ENCODE measurements at regions not wholly inside any gene's neighbourhood (a gene's known extent, or its start where the extent isn't known, plus 50 kb on each side); places are given as distances from the start of the nearest gene placed in this dataset.

GRCh38 chr4:63757929-63758328 is 651.3 kb downstream of the TECRL start (continued):
- TF ChIP-seq CHD2 (IDR thresholded peaks at IDR 0.05; ENCODE audit: low read length, partially characterized antibody) (no peak), RCOR1 (IDR thresholded peaks at IDR 0.05; ENCODE audit: low read length) (no peak), YY1 (IDR thresholded peaks at IDR 0.05; ENCODE audit: low read depth) (no peak), USF1 (IDR thresholded peaks at IDR 0.05; ENCODE audit: borderline replicate concordance, low read depth) (no peak), GABPA (IDR thresholded peaks at IDR 0.05; ENCODE audit: low read depth) (no peak), RFX5 (IDR thresholded peaks at IDR 0.05; ENCODE audit: low read length) (no peak), MXI1 (IDR thresholded peaks at IDR 0.05; ENCODE audit: low read depth, low read length) (no peak)

- Histone ChIP-seq H3K79me2 (ENCODE audit: insufficient read depth) (no peaks in the 10 kb centered on the region), H3K9me2 (no peaks in the 10 kb centered on the region), H3F3A (replicated peaks; ENCODE audit: insufficient read depth) (no peaks in the 10 kb centered on the region), H4K20me1 (ENCODE audit: insufficient read depth) (no peaks in the 10 kb centered on the region), H3K36me3 (replicated peaks in 1 of 2; ENCODE audit: control insufficient read depth in 1 of 2, insufficient read depth in 2 of 2, low read length in 1 of 2) (no peaks in the 10 kb centered on the region), H3K4me2 (no peak overlapping the region), H2AFZ (ENCODE audit: low read depth) (no peak overlapping the region), H3K9me3 (no peaks in the 10 kb centered on the region), H3K4me1 (ENCODE audit: control insufficient read depth in 1 of 2, insufficient read depth in 2 of 2, low read depth in 1 of 2, low read length in 1 of 2) (no peaks in the 10 kb centered on the region; a peak in 1 of 4 replicates), H3K4me3 (ENCODE audit: low read depth in 2 of 2, low read length in 1 of 2) (no peak overlapping the region), H3K9ac (no peak overlapping the region), H3K27ac (ENCODE audit: low read depth in 2 of 2, low read length in 1 of 2) (peak overlapping the region in 1 of 2 experiments; percentile 86; a peak in 2 of 4 replicates), H3K27me3 (ENCODE audit: insufficient read depth) (no peaks in the 10 kb centered on the region)
- POLR2A ChIA-PET = no interaction called here
- TF ChIP-seq RCOR1 (IDR thresholded peaks at IDR 0.05; ENCODE audit: low read length) = peak; percentile 57; the same call in 1 of the 2 replicates
- no peak for TF ChIP-seq USF1 (IDR thresholded peaks at IDR 0.05; ENCODE audit: borderline replicate concordance, low read depth)
- TF ChIP-seq REST (IDR thresholded peaks at IDR 0.05; ENCODE audit: low read depth, low read length) = no peak
- peak in 1 of 2 experiments; percentile 54; a peak in 1 of 4 replicates for TF ChIP-seq EP300 (IDR thresholded peaks at IDR 0.05; ENCODE audit: borderline replicate concordance in 1 of 2, low read depth in 1 of 2, low read length in 1 of 2)
- peak; percentile 89 for TF ChIP-seq GATA2 (CRISPR knock-in tag; IDR thresholded peaks at IDR 0.05)
- CTCF ChIA-PET = no interaction called here
- peak; percentile 11 for DNase-seq
Observed at GRCh38 chr4:63742882-63743281, 666.4 kb downstream of the TECRL start.

- H3K4me1 ChIP-seq (ENCODE audit: control insufficient read depth in 1 of 2, insufficient read depth in 2 of 2, low read depth in 1 of 2, low read length in 1 of 2) = peaks cover 0 to 5% of the 10 kb centered on the region in 2 experiments; a peak in 1 of 4 replicates
- POLR2A ChIA-PET = no interaction called here
- no peak overlapping the region for H3K4me3 ChIP-seq (ENCODE audit: low read depth in 2 of 2, low read length in 1 of 2)
- H3K4me2 ChIP-seq = no peak overlapping the region
- no peak for DNase-seq
- H3K27ac ChIP-seq (ENCODE audit: low read depth in 2 of 2, low read length in 1 of 2) = no peak overlapping the region
- H4K20me1 ChIP-seq (ENCODE audit: insufficient read depth) = no peaks in the 10 kb centered on the region
- H3K36me3 ChIP-seq (replicated peaks in 1 of 2; ENCODE audit: control insufficient read depth in 1 of 2, insufficient read depth in 2 of 2, low read length in 1 of 2) = no peaks in the 10 kb centered on the region
- no peaks in the 10 kb centered on the region for H3K9me3 ChIP-seq
- no peaks in the 10 kb centered on the region for H3K27me3 ChIP-seq (ENCODE audit: insufficient read depth)
- CTCF ChIA-PET = no interaction called here
- 55% methylated on average over 4 of the region's 4 CpGs for WGBS (ENCODE audit: low lambda C conversion rate)
- H3K9ac ChIP-seq = no peak overlapping the region
- H2AFZ ChIP-seq (ENCODE audit: low read depth) = no peak overlapping the region
- no peaks in the 10 kb centered on the region; the same call in 1 of the 2 replicates for H3K9me2 ChIP-seq
- H3K79me2 ChIP-seq (ENCODE audit: insufficient read depth) = no peaks in the 10 kb centered on the region
- H3F3A ChIP-seq (replicated peaks; ENCODE audit: insufficient read depth) = no peaks in the 10 kb centered on the region
- TF ChIP-seq NFIC (IDR thresholded peaks at IDR 0.05; ENCODE audit: borderline replicate concordance) (no peak), FOSL2 (IDR thresholded peaks at IDR 0.05; ENCODE audit: borderline replicate concordance, low read depth) (no peak), TCF12 (IDR thresholded peaks at IDR 0.05) (no peak), CTCF (IDR thresholded peaks at IDR 0.05) (no peak), YY1 (IDR thresholded peaks at IDR 0.05; ENCODE audit: low read depth) (no peak), TAF1 (IDR thresholded peaks at IDR 0.05; ENCODE audit: borderline replicate concordance, low read depth, low read length) (no peak), PBX3 (IDR thresholded peaks at IDR 0.05) (no peak), SIN3A (IDR thresholded peaks at IDR 0.05; ENCODE audit: borderline replicate concordance, low read depth, low read length) (no peak), EP300 (IDR thresholded peaks at IDR 0.05; ENCODE audit: borderline replicate concordance in 1 of 2, low read depth in 1 of 2, low read length in 1 of 2) (no peak)
Observed at GRCh38 chr4:63729519-63729918, 679.7 kb downstream of the TECRL start.
